Hypothalamus (tissue), 51 donors: ENCODE measurements at regions not wholly inside any gene's neighbourhood (a gene's known extent, or its start where the extent isn't known, plus 50 kb on each side); places are given as distances from the start of the nearest gene placed in this dataset.

Experiments
- DNase-seq, 51 donors: peaks; one replicate each; lab custom pipeline; 2025; lab: John Stamatoyannopoulos, UW

DNA sequence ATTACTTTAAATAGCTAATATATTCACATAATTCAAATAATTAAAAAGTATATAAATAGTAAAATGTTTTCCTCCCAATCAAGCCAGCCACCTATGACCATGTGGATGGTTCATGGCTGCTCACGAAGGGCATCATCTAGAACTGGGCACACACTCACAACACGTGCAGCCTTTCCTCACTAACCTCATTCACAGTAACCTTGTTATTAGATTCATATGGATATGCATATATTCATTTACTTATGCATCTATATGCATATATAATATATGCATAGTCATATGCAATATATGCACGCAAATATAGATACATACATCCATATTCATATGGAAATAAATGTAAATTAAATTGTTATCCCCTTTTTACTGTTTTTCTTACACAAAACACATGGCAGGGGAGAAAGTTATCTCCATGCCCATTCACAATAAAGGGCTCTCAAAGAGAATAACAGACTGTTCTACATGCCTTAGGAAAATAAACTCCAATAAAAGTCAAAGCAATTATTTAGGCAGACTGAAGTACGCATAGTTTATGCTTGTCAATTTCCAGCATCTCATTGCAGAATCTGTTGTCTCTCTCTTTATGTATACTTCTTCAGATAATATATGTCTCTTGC, 163.9 kb upstream of the ADGRL3 start:
- DNase-seq, result no peak

DNA sequence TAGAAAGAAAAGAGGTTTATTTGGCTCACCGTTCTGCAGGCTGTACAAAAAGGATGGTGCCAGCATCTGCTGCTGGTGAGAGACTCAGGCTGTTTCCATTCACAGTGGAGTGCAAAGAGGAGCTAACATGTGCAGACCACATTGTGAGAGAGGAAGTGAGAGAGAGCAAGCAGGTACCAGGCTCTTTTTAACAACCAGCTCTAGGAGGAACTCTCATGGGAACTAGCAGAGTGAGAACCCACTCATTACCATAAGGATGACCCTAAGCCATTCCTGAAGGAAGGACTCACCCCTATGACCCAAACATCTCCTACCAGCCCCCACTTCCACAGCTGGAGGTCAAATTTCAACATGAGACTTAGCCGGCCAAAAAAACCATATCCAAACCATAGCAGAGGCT, 158.6 kb upstream of the ADGRL3 start:
- DNase-seq, result no peak

DNA sequence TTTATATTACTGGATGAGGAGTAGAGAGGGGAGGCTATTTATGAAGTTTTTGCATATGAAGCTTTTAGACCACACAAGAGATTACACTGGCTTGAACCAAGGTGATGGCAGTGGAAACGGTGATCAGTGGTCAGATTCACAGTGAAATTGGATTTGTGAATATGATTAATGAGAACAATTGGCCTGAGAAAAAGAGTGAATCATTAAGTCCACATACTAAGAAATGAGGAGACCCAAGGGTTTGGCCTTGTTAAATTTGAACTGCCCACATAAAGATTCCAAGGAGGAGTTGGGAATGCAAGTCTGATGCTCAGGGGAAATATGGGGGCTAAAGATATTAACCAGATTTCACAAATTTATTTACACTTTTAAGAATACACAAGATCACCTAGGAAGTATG, 155.3 kb upstream of the ADGRL3 start:
- DNase-seq, result no peak

DNA sequence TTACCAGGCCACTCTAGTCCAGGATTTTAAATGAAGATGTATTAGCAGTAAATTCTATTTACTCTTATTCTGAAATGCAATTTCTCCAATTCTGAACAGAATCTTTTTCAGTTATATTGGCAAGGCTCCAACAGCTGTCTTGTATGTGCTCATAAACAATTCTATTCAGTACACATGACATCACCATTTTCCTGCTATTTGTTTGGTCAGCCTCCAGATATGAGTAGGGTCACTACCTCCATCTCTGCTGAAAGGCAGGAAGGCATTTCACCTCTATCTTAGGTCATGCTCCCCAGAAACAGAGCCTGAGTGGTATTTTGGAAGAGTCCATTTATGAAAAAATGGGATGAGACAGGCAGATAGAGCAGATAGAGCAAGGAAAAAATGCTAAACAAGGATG, 151.1 kb upstream of the ADGRL3 start:
- DNase-seq, result no peak

DNA sequence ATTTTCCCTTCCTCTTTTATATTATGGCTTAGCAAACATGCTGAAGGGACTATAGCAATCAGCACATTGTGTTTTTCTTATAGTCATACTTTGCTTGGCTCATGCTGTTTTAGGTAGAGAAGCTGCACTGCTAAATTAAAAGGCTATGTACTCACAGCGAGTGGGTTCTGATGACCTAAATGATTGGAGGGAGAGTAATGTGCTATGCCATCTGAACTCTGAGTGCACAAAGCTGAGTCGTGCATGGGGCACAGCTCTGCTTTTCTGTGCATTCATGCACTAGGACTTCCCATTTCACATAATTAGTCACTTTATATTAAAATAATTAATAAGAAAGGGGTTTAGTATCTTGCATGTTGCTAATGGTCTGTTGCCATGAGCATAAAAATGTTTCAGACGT, 132.7 kb upstream of the ADGRL3 start:
- DNase-seq, result no peak

DNA sequence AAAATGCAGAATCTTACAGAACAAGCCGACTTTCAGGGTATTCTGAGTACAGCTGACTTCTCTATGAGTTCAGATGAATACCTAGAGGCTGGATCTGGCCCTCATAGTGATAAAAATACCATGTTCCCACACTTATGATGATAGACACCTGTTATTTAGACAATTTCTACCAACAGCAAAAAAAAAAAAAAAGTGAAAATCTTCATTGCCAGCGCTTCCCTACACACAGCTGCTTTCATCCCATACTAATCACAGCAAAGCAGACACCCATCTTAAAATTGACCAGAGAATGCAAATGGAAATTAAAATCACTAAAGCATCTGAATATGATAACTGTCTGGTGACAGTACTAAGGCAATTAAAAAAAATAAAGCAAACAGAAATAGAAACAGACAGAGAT, 132.1 kb upstream of the ADGRL3 start:
- no peak for DNase-seq

DNA sequence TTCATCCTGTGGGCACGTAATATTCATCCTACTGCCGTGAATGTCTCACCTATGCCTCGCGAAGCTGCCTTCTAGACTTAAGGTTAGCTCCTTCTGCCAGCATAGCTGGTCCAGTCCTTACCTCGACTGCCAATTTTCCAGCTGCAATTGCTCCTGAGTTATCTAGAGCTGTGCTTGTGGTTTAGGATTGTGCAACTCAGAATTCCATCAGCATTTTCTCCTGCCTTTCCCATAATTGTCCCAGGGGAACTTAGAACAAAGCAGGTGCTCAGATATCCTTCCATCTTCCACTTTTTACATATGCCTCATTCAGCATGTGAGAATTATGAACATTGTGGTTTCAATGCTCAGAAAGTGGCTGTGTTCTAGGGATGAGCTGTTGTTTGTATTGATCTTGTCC, 131.4 kb upstream of the ADGRL3 start:
- no peak for DNase-seq

DNA sequence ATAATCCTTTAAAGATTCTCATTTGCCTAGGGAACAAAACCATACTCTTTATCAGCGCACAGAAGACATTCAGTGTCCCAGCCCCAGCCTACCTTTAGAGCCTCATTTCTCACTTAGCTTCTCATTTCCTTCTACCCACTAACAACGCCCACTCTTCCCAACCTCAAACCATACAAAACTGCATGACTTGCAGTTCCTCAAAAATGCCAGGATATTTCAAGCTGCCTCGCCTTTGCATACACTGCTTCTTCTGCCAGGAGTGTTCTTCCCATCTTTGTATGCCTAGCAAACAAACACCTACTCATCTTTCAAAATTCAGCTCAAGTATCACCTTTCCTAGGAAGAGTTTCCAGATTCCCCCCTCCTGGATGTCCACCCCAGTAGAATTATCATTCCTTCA, 129.9 kb upstream of the ADGRL3 start:
- DNase-seq, result peak in 1 of 51 donors; percentile 13

DNA sequence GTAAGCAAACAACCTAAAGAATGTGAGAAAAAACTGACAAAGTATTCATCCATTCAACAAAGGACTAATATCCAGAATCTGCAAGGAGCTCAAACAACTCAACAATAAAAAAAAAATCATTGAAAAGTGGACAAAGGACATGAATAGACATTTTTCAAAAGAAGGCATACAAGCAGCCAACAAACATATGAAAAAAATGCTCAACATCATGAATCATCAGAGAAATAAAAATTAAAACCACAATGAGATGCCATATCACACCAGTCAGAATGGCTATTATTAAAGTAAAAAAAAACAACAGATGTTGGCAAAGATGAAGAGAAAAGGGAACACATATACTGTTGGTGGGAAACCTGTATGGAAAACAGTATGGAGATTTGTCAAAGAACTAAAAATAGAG, 120.7 kb upstream of the ADGRL3 start:
- no peak for DNase-seq

DNA sequence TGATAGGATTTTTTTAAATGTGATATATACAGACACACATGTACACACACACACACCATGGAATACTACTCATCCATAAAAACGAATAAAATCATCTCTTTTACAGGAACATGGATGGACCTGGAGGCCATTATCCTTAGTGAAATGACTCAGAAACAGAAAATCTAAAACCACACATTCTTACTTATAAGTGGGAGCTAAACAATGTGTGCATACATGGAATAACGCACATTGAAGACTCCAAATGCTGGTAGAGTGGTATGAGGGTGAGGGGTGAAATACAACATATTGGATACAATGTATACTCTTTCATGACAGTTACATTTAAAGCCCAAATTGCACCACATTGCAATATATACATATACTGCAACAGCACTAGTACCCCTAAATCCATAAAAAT, 120.2 kb upstream of the ADGRL3 start:
- DNase-seq, result no peak

DNA sequence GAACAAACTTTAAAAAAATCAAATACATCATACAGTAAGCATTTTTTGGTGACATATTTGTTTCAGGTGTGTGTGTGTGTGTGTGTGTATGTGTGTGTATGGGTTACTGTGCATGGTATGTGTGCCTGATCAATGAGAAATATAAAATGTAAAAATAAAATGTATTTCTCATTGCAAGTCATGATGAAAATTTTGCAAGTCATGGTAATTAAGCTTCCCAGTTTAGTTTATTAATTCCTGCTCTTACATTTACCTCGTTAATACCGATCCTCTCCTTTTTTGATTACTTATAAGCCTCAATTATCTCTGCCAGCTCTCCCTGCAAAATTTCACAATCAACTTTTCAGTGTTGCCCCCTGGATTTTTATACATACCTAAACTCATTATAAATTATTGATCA, 114.6 kb upstream of the ADGRL3 start:
- DNase-seq, result no peak

DNA sequence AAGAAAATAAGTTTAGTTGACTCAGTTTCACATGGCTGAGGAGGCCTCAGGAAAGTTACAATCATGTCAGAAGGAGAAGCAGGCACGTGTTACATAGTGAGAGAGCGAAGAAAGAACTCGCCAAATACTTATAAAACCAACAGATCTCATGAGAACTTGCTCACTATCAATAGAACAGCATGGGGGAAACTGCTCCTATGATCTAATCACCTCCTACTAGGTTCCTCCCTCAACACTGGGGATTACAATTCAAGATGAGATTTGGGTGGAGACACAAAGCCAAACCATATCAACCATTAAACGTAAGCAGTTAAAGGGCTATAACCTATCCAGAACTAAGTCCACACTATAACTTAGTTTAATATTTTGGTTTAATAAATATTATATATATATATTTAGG, 113.8 kb upstream of the ADGRL3 start:
- no peak for DNase-seq

DNA sequence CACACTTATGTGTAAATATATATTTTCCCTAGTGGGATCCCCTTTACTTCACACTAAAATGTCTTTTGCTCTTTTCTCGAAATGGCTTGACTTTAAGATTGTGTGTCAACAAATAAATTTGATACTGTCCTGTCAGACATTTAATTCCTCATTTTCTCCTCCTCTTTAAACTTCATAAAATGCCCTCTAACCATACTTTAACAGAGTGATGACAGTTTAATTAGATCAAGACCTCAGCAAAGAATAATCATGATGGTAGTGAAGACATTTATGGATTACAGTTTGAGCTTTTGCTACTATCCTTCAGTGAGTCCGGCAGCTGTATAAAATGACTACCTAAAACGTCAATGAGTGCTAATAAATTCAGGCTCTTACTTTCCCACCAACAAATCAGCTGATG, 113.1 kb upstream of the ADGRL3 start:
- no peak for DNase-seq

DNA sequence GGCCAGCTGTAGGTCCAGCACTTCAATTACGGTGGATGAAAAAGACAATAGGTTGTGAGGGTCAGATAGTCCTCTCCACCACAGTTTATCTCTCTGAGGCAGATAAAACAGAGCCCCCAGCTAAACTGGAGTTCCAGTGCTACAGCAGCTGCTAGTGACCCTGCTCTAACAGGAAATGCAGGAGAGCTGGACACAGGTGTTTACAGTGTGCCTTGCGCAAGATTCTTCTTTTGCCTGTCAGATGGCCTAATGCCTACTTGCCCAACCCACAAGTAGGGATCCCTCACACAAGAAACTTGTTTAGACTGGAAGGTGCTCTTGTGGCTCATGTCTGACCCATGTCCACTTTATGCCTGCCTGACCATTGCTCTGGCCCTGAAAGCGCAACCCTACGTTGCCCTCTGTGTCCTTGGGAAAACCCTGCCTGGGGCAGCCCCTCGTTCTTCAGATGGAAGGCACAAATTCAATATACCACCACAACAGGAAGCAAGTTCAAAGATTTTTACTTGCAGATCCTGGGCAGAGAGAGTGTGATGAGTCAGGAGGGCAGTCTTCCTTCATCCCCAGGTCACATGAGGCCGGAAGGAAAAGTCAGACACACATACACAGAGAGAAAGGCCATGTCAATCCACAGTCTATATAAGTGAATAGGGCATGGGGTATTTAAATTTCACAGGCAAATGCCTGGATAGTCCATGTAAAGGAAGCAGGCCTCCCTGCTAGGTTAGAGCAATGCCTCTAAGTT, 105.1 kb upstream of the ADGRL3 start:
- DNase-seq, result no peak

DNA sequence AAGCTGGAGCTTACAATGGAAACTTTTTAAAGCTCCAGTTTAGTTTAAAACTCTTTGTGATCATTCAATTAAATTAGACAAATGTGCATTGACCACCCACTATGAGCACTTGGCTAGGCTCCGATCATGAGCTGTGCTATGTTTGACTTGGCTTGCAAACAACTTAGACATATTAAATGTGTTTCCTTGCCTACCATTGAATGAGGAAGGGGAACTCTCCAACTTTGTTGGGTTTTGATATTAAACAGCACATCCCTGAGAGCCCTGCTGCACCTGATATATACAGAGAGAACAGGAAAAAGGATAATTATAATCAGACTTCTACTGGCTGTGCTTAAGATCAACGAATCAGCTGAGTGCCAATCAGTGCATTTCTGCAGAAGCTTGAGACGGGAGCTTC, 71.4 kb upstream of the ADGRL3 start:
- no peak for DNase-seq

DNA sequence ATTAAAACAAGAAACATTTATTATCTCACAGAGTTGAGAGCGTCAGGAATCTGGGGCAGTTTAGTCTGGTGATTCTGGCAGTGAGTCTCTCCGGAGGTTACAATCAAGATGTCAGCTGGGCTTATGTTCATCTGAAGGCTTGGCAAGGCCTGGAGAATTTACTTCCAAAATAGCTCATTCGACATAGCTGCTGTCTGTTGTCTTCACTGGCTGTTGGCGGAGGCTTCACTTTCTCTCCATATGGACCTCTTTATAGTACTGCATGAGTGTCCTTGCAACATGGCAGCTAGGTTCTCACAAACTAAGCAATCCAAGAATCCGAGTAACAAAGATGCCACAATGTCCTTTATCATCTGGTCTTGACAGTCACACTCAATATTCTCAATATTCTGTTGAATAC, 70.2 kb upstream of the ADGRL3 start:
- DNase-seq, result no peak

DNA sequence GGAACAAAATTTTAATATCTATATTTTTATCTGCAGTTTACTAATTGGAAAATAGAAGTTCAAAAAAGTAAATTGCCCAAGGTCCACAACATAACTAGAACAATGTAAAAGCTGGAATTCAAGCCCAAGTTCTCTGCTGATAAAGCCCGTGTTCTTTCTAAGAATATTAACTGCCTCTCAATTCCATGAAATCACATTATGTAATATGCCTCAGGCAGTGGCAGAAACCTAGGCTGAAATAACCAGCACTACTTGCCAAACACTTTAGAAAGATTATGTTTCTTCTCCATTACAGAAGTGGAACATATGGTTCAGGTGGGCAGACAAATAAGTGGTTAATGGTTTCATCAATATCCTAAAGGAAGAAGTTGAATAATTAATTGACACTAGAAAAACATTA, 56.7 kb upstream of the ADGRL3 start:
- DNase-seq, result no peak

DNA sequence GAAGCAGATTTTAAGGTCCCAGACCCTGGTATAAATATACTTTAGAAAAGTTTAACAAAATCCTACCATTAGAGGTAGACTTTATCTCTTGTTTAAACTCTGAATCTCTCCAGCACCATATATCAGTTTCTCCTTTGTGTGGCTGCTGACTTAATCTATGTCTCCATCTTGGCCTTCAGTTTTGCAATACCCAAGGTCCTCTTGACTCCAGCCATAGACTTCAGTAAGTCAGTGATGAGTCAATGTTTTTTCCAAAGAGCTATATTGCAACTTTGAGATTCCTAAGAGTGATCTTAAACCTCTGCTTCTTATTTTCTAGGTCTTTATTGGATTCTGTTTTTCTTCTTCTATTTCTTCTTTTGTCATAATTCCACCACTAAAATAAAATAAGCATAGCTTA, 50.8 kb upstream of the ADGRL3 start:
- no peak for DNase-seq
